ENCODE measurements at regions not wholly inside any gene's neighbourhood (a gene's known extent, or its start where the extent isn't known, plus 50 kb on each side); places are given as distances from the start of the nearest gene placed in this dataset.

- DNase-seq, result no peak
Measured at GRCh38 chr4:18291256-18291655, 269.7 kb upstream of the LCORL start.

- DNase-seq, result no peak
Measured at GRCh38 chr4:18285357-18285756, 263.8 kb upstream of the LCORL start.

- no peak for DNase-seq
Measured at GRCh38 chr4:18278244-18278643, 256.7 kb upstream of the LCORL start.

GRCh38 chr4:18262832-18263231, 241.3 kb upstream of the LCORL start:
- DNase-seq, result no peak

GRCh38 chr4:18252052-18252451, 230.5 kb upstream of the LCORL start:
- DNase-seq, result no peak

GRCh38 chr4:18250564-18250963, 229.0 kb upstream of the LCORL start:
- DNase-seq, result no peak

GRCh38 chr4:18248611-18249010, 227.1 kb upstream of the LCORL start:
- no peak for DNase-seq

GRCh38 chr4:18247189-18247588, 225.6 kb upstream of the LCORL start:
- no peak for DNase-seq

GRCh38 chr4:18242919-18243693, 221.6 kb upstream of the LCORL start:
- DNase-seq, result no peak

- no peak for DNase-seq
Measured at GRCh38 chr4:18241727-18242126, 220.2 kb upstream of the LCORL start.

- no peak for DNase-seq
Measured at GRCh38 chr4:18234108-18234507, 212.6 kb upstream of the LCORL start.

GRCh38 chr4:18231726-18232125, 210.2 kb upstream of the LCORL start:
- no peak for DNase-seq

GRCh38 chr4:18227880-18228279, 206.3 kb upstream of the LCORL start:
- DNase-seq, result no peak

- no peak for DNase-seq
Measured at GRCh38 chr4:18214411-18215055, 193.0 kb upstream of the LCORL start.

GRCh38 chr4:18213576-18214198, 192.1 kb upstream of the LCORL start:
- no peak for DNase-seq

GRCh38 chr4:18209448-18209847, 187.9 kb upstream of the LCORL start:
- no peak for DNase-seq

- no peak for DNase-seq
Measured at GRCh38 chr4:18203966-18204365, 182.4 kb upstream of the LCORL start.

GRCh38 chr4:18202486-18202885, 180.9 kb upstream of the LCORL start:
- DNase-seq, result no peak

- no peak for DNase-seq
Measured at GRCh38 chr4:18201885-18202284, 180.3 kb upstream of the LCORL start.

GRCh38 chr4:18198653-18199052, 177.1 kb upstream of the LCORL start:
- no peak for DNase-seq

GRCh38 chr4:18197467-18197866, 175.9 kb upstream of the LCORL start:
- DNase-seq, result no peak

GRCh38 chr4:18194278-18194677, 172.7 kb upstream of the LCORL start:
- no peak for DNase-seq

GRCh38 chr4:18192901-18193300, 171.3 kb upstream of the LCORL start:
- DNase-seq, result no peak

GRCh38 chr4:18185491-18185890, 163.9 kb upstream of the LCORL start:
- no peak for DNase-seq
